H1 (cell line): ENCODE measurements at regions not wholly inside any gene's neighbourhood (a gene's known extent, or its start where the extent isn't known, plus 50 kb on each side); places are given as distances from the start of the nearest gene placed in this dataset.

Source experiments
- CTCF ChIA-PET: fragments of 300-600 bp; sonication (Branson Sonifier 250); formaldehyde crosslinking; loops from one replicate; lab custom pipeline; 2021; ENCODE audit not compliant: partially characterized antibody; lab: Charles Lee
- POLR2A ChIA-PET: fragments of 300-600 bp; sonication (Branson Sonifier 250); formaldehyde crosslinking; loops from one replicate; lab custom pipeline; 2021; ENCODE audit warnings: inconsistent platforms; ENCODE audit not compliant: partially characterized antibody; lab: Charles Lee
- DNase-seq, 2 experiments: peaks; one replicate each; pipeline versions ENCODE4 v3.0.0 to v3.0.0-alpha.2; 2010 to 2022; ENCODE audit warnings: low spot score in 2 of 2, low read depth in 1 of 2, mixed read lengths in 1 of 2
- FAIRE-seq: peaks from 2 replicates; lab custom pipeline; 2011; peaks lifted over from hg19 to GRCh38; lab: Jason Lieb, UNC
- H2AFZ ChIP-seq: 2 replicates; pipeline ENCODE4 v1.8.1; 2012; ENCODE audit warnings: low read length, inconsistent platforms
- H2AK5ac ChIP-seq: 2 replicates; pipeline ENCODE4 v1.6.1; 2013; ENCODE audit warnings: low read depth, low read length
- H2BK120ac ChIP-seq: replicated peaks from 2 replicates; pipeline ENCODE3; 2013; ENCODE audit warnings: low read depth, low read length, inconsistent platforms
- H2BK12ac ChIP-seq: 2 replicates; pipeline ENCODE4 v1.6.1; 2013; ENCODE audit warnings: low read depth, low read length
- H2BK15ac ChIP-seq: 2 replicates; pipeline ENCODE4 v1.6.1; 2013; ENCODE audit warnings: low read length
- H2BK20ac ChIP-seq: 2 replicates; pipeline ENCODE4 v1.6.1; 2013; ENCODE audit warnings: low read length
- H2BK5ac ChIP-seq: 2 replicates; pipeline ENCODE4 v1.6.1; 2013; ENCODE audit warnings: low read depth, low read length
- H3K14ac ChIP-seq: 2 replicates; pipeline ENCODE4 v1.6.1; 2013; ENCODE audit warnings: inconsistent platforms; ENCODE audit not compliant: insufficient read length
- H3K18ac ChIP-seq: 2 replicates; pipeline ENCODE4 v1.6.1; 2013; ENCODE audit warnings: low read length; ENCODE audit errors: extremely low read depth
- H3K23ac ChIP-seq: 2 replicates; pipeline ENCODE4 v1.6.1; 2013; ENCODE audit warnings: inconsistent platforms; ENCODE audit not compliant: insufficient read length
- H3K23me2 ChIP-seq: 2 replicates; pipeline ENCODE4 v1.6.1; 2013; ENCODE audit warnings: low read depth, low read length
- H3K27ac ChIP-seq: 2 replicates; pipeline ENCODE4 v1.6.1; 2011; ENCODE audit warnings: low read depth, low read length, inconsistent platforms
- H3K27me3 ChIP-seq, 4 experiments: replicated peaks in 1 of 4; 1 replicate in 1 of 4; 2 replicates in 3 of 4; pipeline versions ENCODE4 v1.6.1 to v1.8.1; 2011 to 2013; ENCODE audit warnings: low read length in 3 of 4, mild to moderate bottlenecking in 3 of 4, inconsistent platforms in 2 of 4, mixed read lengths in 2 of 4, moderate library complexity in 1 of 4; ENCODE audit not compliant: control insufficient read depth in 3 of 4, insufficient read depth in 3 of 4; ENCODE audit errors: extremely low read depth in 1 of 4
- H3K36me3 ChIP-seq, 4 experiments: 2 replicates each; pipeline versions ENCODE4 v1.6.1 to v1.8.1; 2011 to 2013; ENCODE audit warnings: mild to moderate bottlenecking in 4 of 4, low read length in 3 of 4, moderate library complexity in 2 of 4, control low read depth in 1 of 4, inconsistent platforms in 1 of 4; ENCODE audit not compliant: insufficient read depth in 4 of 4, control insufficient read depth in 2 of 4
- H3K4ac ChIP-seq: replicated peaks from 2 replicates; pipeline ENCODE3; 2013; ENCODE audit warnings: low read length, low read depth, mixed read lengths, inconsistent platforms; ENCODE audit not compliant: insufficient read length
- H3K4me1 ChIP-seq, 4 experiments: replicated peaks in 1 of 4; 1 replicate in 1 of 4; 2 replicates in 3 of 4; pipeline versions ENCODE4 v1.6.1 to v1.8.1; 2011 to 2013; ENCODE audit warnings: low read length in 3 of 4, inconsistent platforms in 2 of 4, mixed read lengths in 1 of 4; ENCODE audit not compliant: insufficient read depth in 4 of 4, control insufficient read depth in 3 of 4
- H3K4me2 ChIP-seq, 2 experiments: 2 replicates each; pipeline versions ENCODE4 v1.6.1 to v1.8.1; 2011 to 2013; ENCODE audit warnings: low read depth in 2 of 2, low read length in 2 of 2, control low read depth in 1 of 2, inconsistent platforms in 1 of 2, mild to moderate bottlenecking in 1 of 2; ENCODE audit not compliant: insufficient read depth in 1 of 2
- H3K4me3 ChIP-seq, 4 experiments: fragments of 200-600, 300-600 bp in 1 of 4; sonication (generic), shearing (Covaris generic), sonication (Bioruptor Twin) in 1 of 4; 2 replicates each; pipeline versions ENCODE4 v1.5.1 to v1.8.1; 2011 to 2016; ENCODE audit warnings: low read length in 4 of 4, low read depth in 3 of 4, control low read depth in 2 of 4, inconsistent platforms in 2 of 4, mild to moderate bottlenecking in 2 of 4, mixed read lengths in 1 of 4, moderate library complexity in 1 of 4; ENCODE audit not compliant: insufficient read depth in 2 of 4; ENCODE audit errors: extremely low read depth in 1 of 4
- H3K56ac ChIP-seq: replicated peaks from 2 replicates; pipeline ENCODE3; 2013; ENCODE audit warnings: low read depth, mild to moderate bottlenecking, mixed read lengths, low read length, inconsistent platforms; ENCODE audit not compliant: insufficient read length
- H3K79me1 ChIP-seq: 2 replicates; pipeline ENCODE4 v1.6.1; 2013; ENCODE audit warnings: low read depth, low read length, control low read depth
- H3K79me2 ChIP-seq, 2 experiments: 2 replicates each; pipeline versions ENCODE4 v1.6.1 to v1.8.1; 2012 to 2013; ENCODE audit warnings: low read length in 2 of 2, mild to moderate bottlenecking in 2 of 2, inconsistent platforms in 1 of 2; ENCODE audit not compliant: insufficient read depth in 2 of 2, control insufficient read depth in 1 of 2
- H3K9ac ChIP-seq, 4 experiments: replicated peaks in 1 of 4; 1 replicate in 1 of 4; 2 replicates in 3 of 4; pipeline versions ENCODE4 v1.6.1 to v1.8.1; 2011 to 2013; ENCODE audit warnings: low read depth in 3 of 4, low read length in 3 of 4, control low read depth in 2 of 4, mild to moderate bottlenecking in 2 of 4, moderate library complexity in 2 of 4, inconsistent platforms in 1 of 4; ENCODE audit errors: extremely low read depth in 1 of 4
- H3K9me3 ChIP-seq, 2 experiments: 2 replicates each; pipeline versions ENCODE4 v1.6.1 to v1.8.1; 2012 to 2013; ENCODE audit warnings: mild to moderate bottlenecking in 2 of 2, moderate library complexity in 2 of 2, control low read depth in 1 of 2, inconsistent platforms in 1 of 2, low read depth in 1 of 2, low read length in 1 of 2, mixed read lengths in 1 of 2; ENCODE audit not compliant: insufficient read depth in 2 of 2
- H4K20me1 ChIP-seq, 2 experiments: replicated peaks in 1 of 2; 2 replicates each; pipeline versions ENCODE3 to v1.8.1; 2011 to 2013; ENCODE audit warnings: inconsistent platforms in 2 of 2, low read length in 2 of 2, mild to moderate bottlenecking in 1 of 2; ENCODE audit not compliant: insufficient read depth in 2 of 2, control insufficient read depth in 1 of 2
- H4K5ac ChIP-seq: 2 replicates; pipeline ENCODE4 v1.6.1; 2013; ENCODE audit warnings: low read length, low read depth, mixed read lengths, inconsistent platforms; ENCODE audit not compliant: insufficient read length
- H4K8ac ChIP-seq: 2 replicates; pipeline ENCODE4 v1.8.0; 2013; ENCODE audit warnings: mild to moderate bottlenecking, moderate library complexity, low read length, inconsistent platforms; ENCODE audit not compliant: insufficient read depth; ENCODE audit errors: extremely low read depth
- H4K91ac ChIP-seq: replicated peaks from 2 replicates; pipeline ENCODE3; 2013; ENCODE audit warnings: low read length, mixed read lengths, inconsistent platforms; ENCODE audit not compliant: insufficient read length
- WGBS, 2 experiments: shearing (Covaris generic) in 1 of 2; methylation state at CpG; one replicate each; pipeline versions ENCODE4 v1.1.6 to v1.1.7; 2013 to 2015; ENCODE audit warnings: low lambda C conversion rate in 2 of 2, mixed read lengths in 2 of 2, inconsistent platforms in 1 of 2, low coverage in 1 of 2, missing lambda C conversion rate in 1 of 2; ENCODE audit not compliant: insufficient replicate concordance in 2 of 2, insufficient coverage in 1 of 2, insufficient read length in 1 of 2; ENCODE audit errors: extremely low coverage in 1 of 2, missing lambda C conversion rate in 1 of 2; 5-methylcytosine and 5-hydroxymethylcytosine counted together
- TF ChIP-seq, protein P1 (sequence below): fragments of 300-600 bp; sonication (generic); IDR thresholded peaks from 2 replicates; pipeline ENCODE4 v1.7.1; 2012; ENCODE audit warnings: low read length, moderate library complexity, mild to moderate bottlenecking, inconsistent platforms; ENCODE audit not compliant: insufficient replicate concordance

- POLR2A ChIA-PET: no interaction called here
- Histone ChIP-seq H3K56ac (no peak overlapping the region), H2BK12ac (no peak overlapping the region)
- TF ChIP-seq, protein P1, sequence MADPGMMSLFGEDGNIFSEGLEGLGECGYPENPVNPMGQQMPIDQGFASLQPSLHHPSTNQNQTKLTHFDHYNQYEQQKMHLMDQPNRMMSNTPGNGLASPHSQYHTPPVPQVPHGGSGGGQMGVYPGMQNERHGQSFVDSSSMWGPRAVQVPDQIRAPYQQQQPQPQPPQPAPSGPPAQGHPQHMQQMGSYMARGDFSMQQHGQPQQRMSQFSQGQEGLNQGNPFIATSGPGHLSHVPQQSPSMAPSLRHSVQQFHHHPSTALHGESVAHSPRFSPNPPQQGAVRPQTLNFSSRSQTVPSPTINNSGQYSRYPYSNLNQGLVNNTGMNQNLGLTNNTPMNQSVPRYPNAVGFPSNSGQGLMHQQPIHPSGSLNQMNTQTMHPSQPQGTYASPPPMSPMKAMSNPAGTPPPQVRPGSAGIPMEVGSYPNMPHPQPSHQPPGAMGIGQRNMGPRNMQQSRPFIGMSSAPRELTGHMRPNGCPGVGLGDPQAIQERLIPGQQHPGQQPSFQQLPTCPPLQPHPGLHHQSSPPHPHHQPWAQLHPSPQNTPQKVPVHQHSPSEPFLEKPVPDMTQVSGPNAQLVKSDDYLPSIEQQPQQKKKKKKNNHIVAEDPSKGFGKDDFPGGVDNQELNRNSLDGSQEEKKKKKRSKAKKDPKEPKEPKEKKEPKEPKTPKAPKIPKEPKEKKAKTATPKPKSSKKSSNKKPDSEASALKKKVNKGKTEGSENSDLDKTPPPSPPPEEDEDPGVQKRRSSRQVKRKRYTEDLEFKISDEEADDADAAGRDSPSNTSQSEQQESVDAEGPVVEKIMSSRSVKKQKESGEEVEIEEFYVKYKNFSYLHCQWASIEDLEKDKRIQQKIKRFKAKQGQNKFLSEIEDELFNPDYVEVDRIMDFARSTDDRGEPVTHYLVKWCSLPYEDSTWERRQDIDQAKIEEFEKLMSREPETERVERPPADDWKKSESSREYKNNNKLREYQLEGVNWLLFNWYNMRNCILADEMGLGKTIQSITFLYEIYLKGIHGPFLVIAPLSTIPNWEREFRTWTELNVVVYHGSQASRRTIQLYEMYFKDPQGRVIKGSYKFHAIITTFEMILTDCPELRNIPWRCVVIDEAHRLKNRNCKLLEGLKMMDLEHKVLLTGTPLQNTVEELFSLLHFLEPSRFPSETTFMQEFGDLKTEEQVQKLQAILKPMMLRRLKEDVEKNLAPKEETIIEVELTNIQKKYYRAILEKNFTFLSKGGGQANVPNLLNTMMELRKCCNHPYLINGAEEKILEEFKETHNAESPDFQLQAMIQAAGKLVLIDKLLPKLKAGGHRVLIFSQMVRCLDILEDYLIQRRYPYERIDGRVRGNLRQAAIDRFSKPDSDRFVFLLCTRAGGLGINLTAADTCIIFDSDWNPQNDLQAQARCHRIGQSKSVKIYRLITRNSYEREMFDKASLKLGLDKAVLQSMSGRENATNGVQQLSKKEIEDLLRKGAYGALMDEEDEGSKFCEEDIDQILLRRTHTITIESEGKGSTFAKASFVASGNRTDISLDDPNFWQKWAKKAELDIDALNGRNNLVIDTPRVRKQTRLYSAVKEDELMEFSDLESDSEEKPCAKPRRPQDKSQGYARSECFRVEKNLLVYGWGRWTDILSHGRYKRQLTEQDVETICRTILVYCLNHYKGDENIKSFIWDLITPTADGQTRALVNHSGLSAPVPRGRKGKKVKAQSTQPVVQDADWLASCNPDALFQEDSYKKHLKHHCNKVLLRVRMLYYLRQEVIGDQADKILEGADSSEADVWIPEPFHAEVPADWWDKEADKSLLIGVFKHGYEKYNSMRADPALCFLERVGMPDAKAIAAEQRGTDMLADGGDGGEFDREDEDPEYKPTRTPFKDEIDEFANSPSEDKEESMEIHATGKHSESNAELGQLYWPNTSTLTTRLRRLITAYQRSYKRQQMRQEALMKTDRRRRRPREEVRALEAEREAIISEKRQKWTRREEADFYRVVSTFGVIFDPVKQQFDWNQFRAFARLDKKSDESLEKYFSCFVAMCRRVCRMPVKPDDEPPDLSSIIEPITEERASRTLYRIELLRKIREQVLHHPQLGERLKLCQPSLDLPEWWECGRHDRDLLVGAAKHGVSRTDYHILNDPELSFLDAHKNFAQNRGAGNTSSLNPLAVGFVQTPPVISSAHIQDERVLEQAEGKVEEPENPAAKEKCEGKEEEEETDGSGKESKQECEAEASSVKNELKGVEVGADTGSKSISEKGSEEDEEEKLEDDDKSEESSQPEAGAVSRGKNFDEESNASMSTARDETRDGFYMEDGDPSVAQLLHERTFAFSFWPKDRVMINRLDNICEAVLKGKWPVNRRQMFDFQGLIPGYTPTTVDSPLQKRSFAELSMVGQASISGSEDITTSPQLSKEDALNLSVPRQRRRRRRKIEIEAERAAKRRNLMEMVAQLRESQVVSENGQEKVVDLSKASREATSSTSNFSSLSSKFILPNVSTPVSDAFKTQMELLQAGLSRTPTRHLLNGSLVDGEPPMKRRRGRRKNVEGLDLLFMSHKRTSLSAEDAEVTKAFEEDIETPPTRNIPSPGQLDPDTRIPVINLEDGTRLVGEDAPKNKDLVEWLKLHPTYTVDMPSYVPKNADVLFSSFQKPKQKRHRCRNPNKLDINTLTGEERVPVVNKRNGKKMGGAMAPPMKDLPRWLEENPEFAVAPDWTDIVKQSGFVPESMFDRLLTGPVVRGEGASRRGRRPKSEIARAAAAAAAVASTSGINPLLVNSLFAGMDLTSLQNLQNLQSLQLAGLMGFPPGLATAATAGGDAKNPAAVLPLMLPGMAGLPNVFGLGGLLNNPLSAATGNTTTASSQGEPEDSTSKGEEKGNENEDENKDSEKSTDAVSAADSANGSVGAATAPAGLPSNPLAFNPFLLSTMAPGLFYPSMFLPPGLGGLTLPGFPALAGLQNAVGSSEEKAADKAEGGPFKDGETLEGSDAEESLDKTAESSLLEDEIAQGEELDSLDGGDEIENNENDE: no peak
These were observed 53.2 kb upstream of the TMEM273 start for GRCh38 chr10:49241385-49241784.

More at GRCh38 chr10:49241385-49241784, 53.2 kb upstream of the TMEM273 start:
- H2BK5ac ChIP-seq: no peak overlapping the region
- H2BK20ac ChIP-seq: no peak overlapping the region
- no peak overlapping the region for H2BK15ac ChIP-seq
- peaks cover 0 to 8% (median 5%) of the 10 kb centered on the region in 4 experiments; a peak in 5 of 7 replicates for H3K4me1 ChIP-seq
- no peaks in the 10 kb centered on the region for H4K20me1 ChIP-seq
- H3K18ac ChIP-seq: no peak overlapping the region
- no peak overlapping the region for H3K4me3 ChIP-seq
- no peaks in the 10 kb centered on the region for H3K9me3 ChIP-seq
- H3K79me1 ChIP-seq: no peaks in the 10 kb centered on the region
- no peaks in the 10 kb centered on the region for H3K23me2 ChIP-seq
- H3K4me2 ChIP-seq: no peak overlapping the region
- no peak overlapping the region for H3K4ac ChIP-seq
- H4K5ac ChIP-seq: no peak overlapping the region
- CTCF ChIA-PET: no interaction called here
- H3K23ac ChIP-seq: no peak overlapping the region
- H2BK120ac ChIP-seq: no peak overlapping the region
- H3K14ac ChIP-seq: no peak overlapping the region
- H2AK5ac ChIP-seq: no peak overlapping the region
- H3K79me2 ChIP-seq: no peaks in the 10 kb centered on the region
- DNase-seq (no peak), FAIRE-seq (no peak)
- H3K9ac ChIP-seq: no peak overlapping the region
- no peak overlapping the region for H4K91ac ChIP-seq
- H4K8ac ChIP-seq: no peak overlapping the region
- H3K27me3 ChIP-seq: peaks cover 5 to 25% (median 22%) of the 10 kb centered on the region in 4 experiments
- 100% methylated on average over 2 of the region's 2 CpGs; no CpG with 5 or more reads in 1 of the 2 experiments for WGBS, 2 experiments
- no peaks in the 10 kb centered on the region for H3K36me3 ChIP-seq
- no peak overlapping the region for H2AFZ ChIP-seq
- H3K27ac ChIP-seq: no peak overlapping the region
